ENCODE measurements at regions not wholly inside any gene's neighbourhood (a gene's known extent, or its start where the extent isn't known, plus 50 kb on each side); places are given as distances from the start of the nearest gene placed in this dataset.

DNA sequence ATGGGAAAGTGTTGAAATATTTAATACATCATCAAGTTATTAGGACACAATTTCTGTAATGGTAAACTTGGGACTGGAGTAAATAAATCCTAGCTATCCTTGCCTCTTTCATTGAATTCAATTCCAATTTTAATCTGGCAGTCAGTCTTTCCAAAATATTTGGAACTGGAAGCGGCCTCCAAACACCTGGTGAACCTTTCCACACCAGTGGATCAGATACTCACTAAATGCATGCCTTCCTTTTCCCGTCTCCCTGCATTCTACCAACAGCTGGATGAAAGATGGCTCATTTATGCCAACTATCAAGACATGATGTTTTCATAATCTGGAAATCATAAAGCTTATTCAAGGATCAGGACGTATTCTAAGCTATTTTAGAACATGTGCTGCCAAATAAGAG is 488.2 kb upstream of the SPHKAP start:
- no peak for TF ChIP-seq CTCF (IDR thresholded peaks at IDR 0.05)
- no peak for TF ChIP-seq POLR2AphosphoS5 (IDR thresholded peaks at IDR 0.05)
- no peak for TF ChIP-seq POLR2A (IDR thresholded peaks at IDR 0.05)
- no peak for TF ChIP-seq EP300 (IDR thresholded peaks at IDR 0.05)

All from sigmoid colon (tissue), 4 donors.